ENCODE measurements at regions not wholly inside any gene's neighbourhood (a gene's known extent, or its start where the extent isn't known, plus 50 kb on each side); places are given as distances from the start of the nearest gene placed in this dataset.

DNA sequence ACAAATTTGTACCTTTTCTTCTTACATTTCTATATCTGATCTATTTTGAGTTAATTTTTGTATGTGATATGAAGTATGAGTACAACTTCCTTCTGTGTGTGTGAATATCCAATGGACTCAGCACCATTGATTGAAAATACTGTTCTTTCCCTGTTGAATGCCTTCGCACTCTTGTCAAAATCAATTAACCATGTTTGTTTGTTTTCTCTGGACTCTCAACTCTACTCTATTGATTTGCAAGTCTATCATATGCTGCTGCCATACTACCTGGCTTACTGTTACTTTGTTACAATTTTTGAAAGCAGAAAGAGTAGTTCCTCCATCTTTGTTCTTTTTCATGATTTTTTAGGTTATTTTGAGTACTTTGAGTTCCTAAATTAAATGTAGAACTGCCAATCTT, 1437.4 kb upstream of the SPRY2 start:
- no peak for TF ChIP-seq POLR2A (IDR thresholded peaks at IDR 0.05)
- TF ChIP-seq, protein P1, sequence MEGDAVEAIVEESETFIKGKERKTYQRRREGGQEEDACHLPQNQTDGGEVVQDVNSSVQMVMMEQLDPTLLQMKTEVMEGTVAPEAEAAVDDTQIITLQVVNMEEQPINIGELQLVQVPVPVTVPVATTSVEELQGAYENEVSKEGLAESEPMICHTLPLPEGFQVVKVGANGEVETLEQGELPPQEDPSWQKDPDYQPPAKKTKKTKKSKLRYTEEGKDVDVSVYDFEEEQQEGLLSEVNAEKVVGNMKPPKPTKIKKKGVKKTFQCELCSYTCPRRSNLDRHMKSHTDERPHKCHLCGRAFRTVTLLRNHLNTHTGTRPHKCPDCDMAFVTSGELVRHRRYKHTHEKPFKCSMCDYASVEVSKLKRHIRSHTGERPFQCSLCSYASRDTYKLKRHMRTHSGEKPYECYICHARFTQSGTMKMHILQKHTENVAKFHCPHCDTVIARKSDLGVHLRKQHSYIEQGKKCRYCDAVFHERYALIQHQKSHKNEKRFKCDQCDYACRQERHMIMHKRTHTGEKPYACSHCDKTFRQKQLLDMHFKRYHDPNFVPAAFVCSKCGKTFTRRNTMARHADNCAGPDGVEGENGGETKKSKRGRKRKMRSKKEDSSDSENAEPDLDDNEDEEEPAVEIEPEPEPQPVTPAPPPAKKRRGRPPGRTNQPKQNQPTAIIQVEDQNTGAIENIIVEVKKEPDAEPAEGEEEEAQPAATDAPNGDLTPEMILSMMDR (IDR thresholded peaks at IDR 0.05), result no peak
- no peak for TF ChIP-seq POLR2AphosphoS5 (IDR thresholded peaks at IDR 0.05)
